ENCODE measurements at regions not wholly inside any gene's neighbourhood (a gene's known extent, or its start where the extent isn't known, plus 50 kb on each side); places are given as distances from the start of the nearest gene placed in this dataset.

DNA sequence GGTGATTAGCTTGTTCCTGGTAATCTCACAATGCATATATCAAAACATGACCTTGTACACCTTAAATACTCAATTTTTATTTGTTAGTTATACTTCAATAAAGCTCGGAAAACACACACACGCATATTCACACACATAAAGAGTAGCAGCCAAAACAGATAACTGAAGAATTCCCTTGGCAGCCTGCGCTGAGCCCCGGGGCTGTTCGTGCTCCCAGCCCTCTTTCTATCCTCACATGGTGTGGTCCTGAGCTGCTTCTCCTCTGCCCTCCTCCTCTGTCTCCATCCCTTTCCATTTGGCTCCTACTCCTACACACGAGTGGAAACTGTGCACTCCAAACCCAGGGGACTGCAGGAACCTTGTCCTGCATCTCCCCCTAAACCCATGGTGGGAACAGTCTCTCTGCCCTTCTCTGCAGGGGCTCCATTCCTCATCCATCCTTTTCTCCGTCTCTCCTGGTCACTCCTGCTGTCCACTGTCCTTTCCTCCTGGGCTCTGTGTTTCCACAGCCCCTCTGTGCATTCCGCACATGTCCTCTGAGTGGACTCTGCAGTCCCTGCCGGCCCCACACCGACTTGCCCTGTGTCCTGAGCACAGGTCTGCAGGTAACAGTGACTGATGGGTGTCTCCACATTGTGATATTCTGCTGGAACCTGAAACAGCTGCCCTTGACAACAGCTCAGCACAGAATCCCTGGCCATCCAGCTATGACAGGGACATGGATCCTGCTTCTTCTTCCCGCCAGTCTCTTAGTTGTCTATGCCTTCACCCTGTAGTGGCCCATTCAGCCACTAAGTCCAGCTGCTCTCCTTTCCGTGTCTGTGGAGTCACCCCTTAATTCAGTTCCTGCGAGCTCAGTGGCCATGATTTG, 216.8 kb upstream of the ZNF32 start:
- Histone ChIP-seq H2AFZ (ENCODE audit: low read length) (no peak overlapping the region), H3K4me2 (ENCODE audit: insufficient read depth in 1 of 2, low read depth in 2 of 2, low read length in 2 of 2) (no peak overlapping the region), H4K20me1 (replicated peaks in 1 of 2; ENCODE audit: control insufficient read depth in 1 of 2, insufficient read depth in 2 of 2, low read length in 2 of 2) (no peaks in the 10 kb centered on the region), H2BK20ac (ENCODE audit: low read length) (no peak overlapping the region), H3K79me1 (ENCODE audit: low read depth, low read length) (no peaks in the 10 kb centered on the region), H3K9me3 (ENCODE audit: insufficient read depth in 2 of 2, low read depth in 1 of 2, low read length in 1 of 2) (no peaks in the 10 kb centered on the region), H3K4me3 (ENCODE audit: extremely low read depth in 1 of 4, insufficient read depth in 2 of 4, low read depth in 3 of 4, low read length in 4 of 4) (no peak overlapping the region), H3K36me3 (ENCODE audit: control insufficient read depth in 2 of 4, insufficient read depth in 4 of 4, low read length in 3 of 4) (no peaks in the 10 kb centered on the region), H4K8ac (ENCODE audit: extremely low read depth, insufficient read depth, low read length) (no peak overlapping the region), H3K18ac (ENCODE audit: extremely low read depth, low read length) (no peak overlapping the region; the same call in 1 of the 2 replicates), H3K27ac (ENCODE audit: low read depth, low read length) (no peak overlapping the region), H3K4ac (replicated peaks; ENCODE audit: insufficient read length, low read depth, low read length) (no peak overlapping the region), H4K91ac (replicated peaks; ENCODE audit: insufficient read length, low read length) (no peak overlapping the region), H3K9ac (replicated peaks in 1 of 4; ENCODE audit: extremely low read depth in 1 of 4, low read depth in 3 of 4, low read length in 3 of 4) (no peak overlapping the region), H3K23ac (ENCODE audit: insufficient read length) (no peak overlapping the region), H4K5ac (ENCODE audit: insufficient read length, low read depth, low read length) (no peak overlapping the region), H2BK5ac (ENCODE audit: low read depth, low read length) (no peak overlapping the region), H2AK5ac (ENCODE audit: low read depth, low read length) (no peak overlapping the region), H2BK12ac (ENCODE audit: low read depth, low read length) (no peak overlapping the region), H3K79me2 (ENCODE audit: control insufficient read depth in 1 of 2, insufficient read depth in 2 of 2, low read length in 2 of 2) (no peaks in the 10 kb centered on the region), H3K27me3 (replicated peaks in 1 of 4; ENCODE audit: control insufficient read depth in 3 of 4, extremely low read depth in 1 of 4, insufficient read depth in 3 of 4, low read length in 3 of 4) (no peaks in the 10 kb centered on the region), H3K23me2 (ENCODE audit: low read depth, low read length) (no peaks in the 10 kb centered on the region; the same call in 1 of the 2 replicates), H2BK120ac (replicated peaks; ENCODE audit: low read depth, low read length) (no peak overlapping the region), H3K56ac (replicated peaks; ENCODE audit: insufficient read length, low read depth, low read length) (no peak overlapping the region), H3K4me1 (replicated peaks in 1 of 4; ENCODE audit: control insufficient read depth in 3 of 4, insufficient read depth in 4 of 4, low read length in 3 of 4) (no peaks in the 10 kb centered on the region; a peak in 1 of 7 replicates), H3K14ac (ENCODE audit: insufficient read length) (no peak overlapping the region), H2BK15ac (ENCODE audit: low read length) (no peak overlapping the region)
- ChIA-PET CTCF (ENCODE audit: partially characterized antibody) (interaction anchor here (0.9 to 1.6 kb wide), 3 partner anchors 38 to 182 kb away, joined by 3 read pairs; no protein-coding TSS in a partner anchor), POLR2A (ENCODE audit: partially characterized antibody) (no interaction called here)
- TF ChIP-seq KDM1A (IDR thresholded peaks at IDR 0.05; ENCODE audit: borderline replicate concordance, low read length) (no peak), POLR2AphosphoS5 (IDR thresholded peaks at IDR 0.05; ENCODE audit: low read depth, low read length) (no peak), CHD2 (IDR thresholded peaks at IDR 0.05; ENCODE audit: low read length) (no peak), RFX5 (IDR thresholded peaks at IDR 0.05; ENCODE audit: borderline replicate concordance, low read depth, low read length) (no peak), RBBP5 (IDR thresholded peaks at IDR 0.05; ENCODE audit: borderline replicate concordance, low read depth, low read length) (no peak), SP1 (IDR thresholded peaks at IDR 0.05; ENCODE audit: low read depth, low read length) (no peak), GTF2F1 (IDR thresholded peaks at IDR 0.05; ENCODE audit: borderline replicate concordance, low read depth, low read length) (no peak), BACH1 (IDR thresholded peaks at IDR 0.05; ENCODE audit: low read length) (no peak)
- TF ChIP-seq, protein P1, sequence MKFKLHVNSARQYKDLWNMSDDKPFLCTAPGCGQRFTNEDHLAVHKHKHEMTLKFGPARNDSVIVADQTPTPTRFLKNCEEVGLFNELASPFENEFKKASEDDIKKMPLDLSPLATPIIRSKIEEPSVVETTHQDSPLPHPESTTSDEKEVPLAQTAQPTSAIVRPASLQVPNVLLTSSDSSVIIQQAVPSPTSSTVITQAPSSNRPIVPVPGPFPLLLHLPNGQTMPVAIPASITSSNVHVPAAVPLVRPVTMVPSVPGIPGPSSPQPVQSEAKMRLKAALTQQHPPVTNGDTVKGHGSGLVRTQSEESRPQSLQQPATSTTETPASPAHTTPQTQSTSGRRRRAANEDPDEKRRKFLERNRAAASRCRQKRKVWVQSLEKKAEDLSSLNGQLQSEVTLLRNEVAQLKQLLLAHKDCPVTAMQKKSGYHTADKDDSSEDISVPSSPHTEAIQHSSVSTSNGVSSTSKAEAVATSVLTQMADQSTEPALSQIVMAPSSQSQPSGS (IDR thresholded peaks at IDR 0.05; ENCODE audit: low read length) = no peak
- no peak for FAIRE-seq
- 84% methylated on average over 13 of the region's 13 CpGs; no CpG with 5 or more reads in 1 of the 2 experiments for WGBS, 2 experiments (ENCODE audit: extremely low coverage in 1 of 2, insufficient coverage in 1 of 2, insufficient read length in 1 of 2, insufficient replicate concordance in 2 of 2, low coverage in 1 of 2, low lambda C conversion rate in 2 of 2, missing lambda C conversion rate in 1 of 2)
- DNase-seq (ENCODE audit: low read depth in 1 of 2, low spot score in 2 of 2) = peak in 1 of 2 experiments; percentile 29

Data from H1 (cell line).